Ureter (tissue), 1 donor: ENCODE measurements at regions not wholly inside any gene's neighbourhood (a gene's known extent, or its start where the extent isn't known, plus 50 kb on each side); places are given as distances from the start of the nearest gene placed in this dataset.
"Not testable (repeated sequence)": the region's sequence is repeated elsewhere in the genome, so short reads cannot be mapped to it uniquely, and the experiment has no call there.

Source experiments
- DNase-seq: peaks from one replicate; pipeline ENCODE4 v3.0.0-alpha.2; 2020; ENCODE audit warnings: low spot score
- donor health status: DM: yes; HTN: yes; CAD: no.

- DNase-seq = no peak
Measured at GRCh38 chr2:128611421-128612320, 293.0 kb upstream of the HS6ST1 start.

- DNase-seq = no peak
Measured at GRCh38 chr2:128612628-128613027, 294.0 kb upstream of the HS6ST1 start.

GRCh38 chr2:128613351-128613750 is 294.7 kb upstream of the HS6ST1 start:
- DNase-seq = no peak

GRCh38 chr2:128613876-128614275 is 295.2 kb upstream of the HS6ST1 start:
- no peak for DNase-seq

- not testable (repeated sequence) for DNase-seq
Measured at GRCh38 chr2:128614907-128615306, 296.2 kb upstream of the HS6ST1 start.

- DNase-seq = no peak
Measured at GRCh38 chr2:128615571-128615970, 296.9 kb upstream of the HS6ST1 start.

- DNase-seq = no peak
Measured at GRCh38 chr2:128617029-128617590, 298.4 kb upstream of the HS6ST1 start.

- DNase-seq = no peak
Measured at GRCh38 chr2:128617661-128618060, 299.0 kb upstream of the HS6ST1 start.

- DNase-seq = no peak
Measured at GRCh38 chr2:128618642-128619041, 300.0 kb upstream of the HS6ST1 start.

GRCh38 chr2:128619471-128620325 is 301.0 kb upstream of the HS6ST1 start:
- DNase-seq = no peak

- DNase-seq = no peak
Measured at GRCh38 chr2:128621074-128621473, 302.4 kb upstream of the HS6ST1 start.

- no peak for DNase-seq
Measured at GRCh38 chr2:128622371-128622770, 303.7 kb upstream of the HS6ST1 start.

- DNase-seq = no peak
Measured at GRCh38 chr2:128622955-128623620, 304.4 kb upstream of the HS6ST1 start.

GRCh38 chr2:128623776-128624761 is 305.4 kb upstream of the HS6ST1 start:
- no peak for DNase-seq

GRCh38 chr2:128624956-128625355 is 306.3 kb upstream of the HS6ST1 start:
- no peak for DNase-seq

- DNase-seq = no peak
Measured at GRCh38 chr2:128625421-128625820, 306.8 kb upstream of the HS6ST1 start.

GRCh38 chr2:128625963-128626759 is 307.5 kb upstream of the HS6ST1 start:
- DNase-seq = no peak

GRCh38 chr2:128626760-128627511 is 308.3 kb upstream of the HS6ST1 start:
- no peak for DNase-seq

GRCh38 chr2:128628206-128628605 is 309.5 kb upstream of the HS6ST1 start:
- DNase-seq = no peak
